Liver (tissue), 8 donors: ENCODE measurements at regions not wholly inside any gene's neighbourhood (a gene's known extent, or its start where the extent isn't known, plus 50 kb on each side); places are given as distances from the start of the nearest gene placed in this dataset.

Experiments
- DNase-seq: peaks from one replicate; pipeline ENCODE4 v3.0.0-alpha.2; 2017; ENCODE audit warnings: low spot score
- H3K27ac ChIP-seq, 2 donors: one replicate each; pipeline ENCODE4 v1.7.0; 2013; ENCODE audit warnings: inconsistent platforms in 2 of 2, low read length in 2 of 2, control low read depth in 1 of 2, low read depth in 1 of 2, mild to moderate bottlenecking in 1 of 2
- H3K27me3 ChIP-seq, 4 donors: one replicate each; pipeline versions ENCODE4 v1.6.1 to v1.7.0; 2013; ENCODE audit warnings: low read length in 3 of 4, inconsistent platforms in 1 of 4, mild to moderate bottlenecking in 1 of 4, moderate library complexity in 1 of 4; ENCODE audit not compliant: control insufficient read depth in 4 of 4, insufficient read depth in 4 of 4
- H3K36me3 ChIP-seq, 4 donors: one replicate each; pipeline versions ENCODE4 v1.6.1 to v1.7.0; 2013; ENCODE audit warnings: low read length in 3 of 4, mild to moderate bottlenecking in 3 of 4, low read depth in 1 of 4, moderate library complexity in 1 of 4; ENCODE audit not compliant: control insufficient read depth in 4 of 4, insufficient read depth in 3 of 4
- H3K4me1 ChIP-seq, 4 donors: one replicate each; pipeline versions ENCODE4 v1.6.1 to v1.7.0; 2013; ENCODE audit warnings: low read length in 3 of 4, mild to moderate bottlenecking in 3 of 4, moderate library complexity in 1 of 4; ENCODE audit not compliant: control insufficient read depth in 4 of 4, insufficient read depth in 4 of 4
- H3K4me3 ChIP-seq, 3 donors: one replicate each; pipeline versions ENCODE4 v1.6.1 to v1.7.0; 2013; ENCODE audit warnings: low read length in 3 of 3, control low read depth in 1 of 3, low read depth in 1 of 3, mild to moderate bottlenecking in 1 of 3
- H3K9ac ChIP-seq, 2 donors: one replicate each; pipeline ENCODE4 v1.7.0; 2013; ENCODE audit warnings: low read length in 2 of 2, mild to moderate bottlenecking in 2 of 2, moderate library complexity in 2 of 2, control low read depth in 1 of 2, low read depth in 1 of 2
- H3K9me3 ChIP-seq, 4 donors: one replicate each; pipeline versions ENCODE4 v1.6.1 to v1.7.0; 2013; ENCODE audit warnings: low read length in 3 of 4; ENCODE audit not compliant: control insufficient read depth in 4 of 4
- ATF3 ChIP-seq: IDR thresholded peaks from 2 replicates; pipeline ENCODE4 v1.6.1; 2016; ENCODE audit warnings: antibody characterized with exemption
- EGR1 ChIP-seq, 2 donors: IDR thresholded peaks; 2 replicates each; pipeline ENCODE4 v1.6.1; 2016 to 2018; ENCODE audit warnings: antibody characterized with exemption in 2 of 2, low read depth in 2 of 2
- FOXA1 ChIP-seq: IDR thresholded peaks from 2 replicates; pipeline ENCODE4 v1.6.1; 2016; ENCODE audit warnings: antibody characterized with exemption
- FOXA2 ChIP-seq: IDR thresholded peaks from 2 replicates; pipeline ENCODE4 v1.6.1; 2016; ENCODE audit warnings: antibody characterized with exemption
- GABPA ChIP-seq, 2 donors: IDR thresholded peaks in 1 of 2; conservative IDR thresholded peaks in 1 of 2; 2 replicates each; pipeline ENCODE4 v1.6.1; 2016; ENCODE audit warnings: antibody characterized with exemption in 2 of 2, mild to moderate bottlenecking in 1 of 2, moderate library complexity in 1 of 2
- HNF4A ChIP-seq, 2 donors: conservative IDR thresholded peaks; 2 replicates each; pipeline ENCODE4 v1.6.1; 2016; ENCODE audit warnings: antibody characterized with exemption in 2 of 2, mild to moderate bottlenecking in 2 of 2
- HNF4G ChIP-seq: IDR thresholded peaks from 2 replicates; pipeline ENCODE4 v1.6.1; 2016; ENCODE audit warnings: antibody characterized with exemption
- JUND ChIP-seq, 2 donors: IDR thresholded peaks; 2 replicates each; pipeline ENCODE4 v1.6.1; 2016; ENCODE audit warnings: antibody characterized with exemption in 2 of 2
- MAX ChIP-seq: IDR thresholded peaks from 2 replicates; pipeline ENCODE4 v1.6.1; 2016; ENCODE audit warnings: antibody characterized with exemption
- NR2F2 ChIP-seq: IDR thresholded peaks from 2 replicates; pipeline ENCODE4 v1.6.1; 2016; ENCODE audit warnings: antibody characterized with exemption
- RAD21 ChIP-seq, 2 donors: IDR thresholded peaks; 2 replicates each; pipeline ENCODE4 v1.6.1; 2016; ENCODE audit warnings: antibody characterized with exemption in 2 of 2, mild to moderate bottlenecking in 2 of 2
- REST ChIP-seq: IDR thresholded peaks from 2 replicates; pipeline ENCODE4 v1.6.1; 2016; ENCODE audit warnings: antibody characterized with exemption, mild to moderate bottlenecking
- RXRA ChIP-seq, 2 donors: IDR thresholded peaks; 2 replicates each; pipeline ENCODE4 v1.6.1; 2017 to 2018; ENCODE audit warnings: antibody characterized with exemption in 2 of 2, mild to moderate bottlenecking in 1 of 2
- SP1 ChIP-seq: IDR thresholded peaks from 2 replicates; pipeline ENCODE4 v1.6.1; 2018; ENCODE audit warnings: antibody characterized with exemption, mild to moderate bottlenecking
- TAF1 ChIP-seq: conservative IDR thresholded peaks from 2 replicates; pipeline ENCODE4 v1.6.1; 2016; ENCODE audit warnings: antibody characterized with exemption, mild to moderate bottlenecking
- WGBS: extraction: QIAGEN DNeasy Blood & Tissue Kit; methylation state at CpG from one replicate; pipeline ENCODE4 v1.1.7; 2013; 5-methylcytosine and 5-hydroxymethylcytosine counted together
- TF ChIP-seq, protein P1 (sequence below): fragments of 150-350 bp; IDR thresholded peaks from 2 replicates; pipeline ENCODE4 v1.5.1; 2017; ENCODE audit warnings: improper control_type of control experiment, low read depth, low read length; ENCODE audit not compliant: missing input control
- TF ChIP-seq, protein P2 (sequence below): IDR thresholded peaks from 2 replicates; pipeline ENCODE4 v1.6.1; 2016; ENCODE audit warnings: antibody characterized with exemption
- donor health status: healthy.
- donor health status: healthy.
- donor health status: healthy.
- donor health status: healthy.
- donor health status: healthy.

DNA sequence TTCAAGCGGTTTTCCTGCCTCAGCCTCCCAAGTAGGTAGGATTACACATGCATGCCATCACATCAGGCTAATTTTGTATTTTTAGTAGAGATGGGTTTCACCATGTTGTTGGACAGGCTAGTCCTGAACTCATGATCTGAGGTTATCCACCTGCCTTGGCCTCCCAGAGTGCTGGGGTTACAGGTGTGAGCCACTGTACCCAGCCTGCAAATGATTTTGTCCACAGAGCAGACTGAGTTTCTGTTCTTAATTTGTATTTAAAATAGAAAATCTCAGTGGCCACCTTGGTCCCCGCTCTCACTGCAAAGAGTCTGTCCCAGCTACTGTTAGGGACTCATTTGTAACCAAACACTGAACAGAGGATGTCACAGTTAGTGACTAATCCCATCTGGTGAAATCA is 415.7 kb upstream of the RBFOX1 start:
- WGBS: 78% methylated on average over 2 of the region's 2 CpGs
- no peak for DNase-seq
- H3K27ac ChIP-seq: no peak overlapping the region
- H3K9ac ChIP-seq: no peak overlapping the region
- no peaks in the 10 kb centered on the region for H3K36me3 ChIP-seq
- no peak for TF ChIP-seq REST
- no peak for TF ChIP-seq FOXA2
- no peak for TF ChIP-seq HNF4G
- TF ChIP-seq, protein P1, sequence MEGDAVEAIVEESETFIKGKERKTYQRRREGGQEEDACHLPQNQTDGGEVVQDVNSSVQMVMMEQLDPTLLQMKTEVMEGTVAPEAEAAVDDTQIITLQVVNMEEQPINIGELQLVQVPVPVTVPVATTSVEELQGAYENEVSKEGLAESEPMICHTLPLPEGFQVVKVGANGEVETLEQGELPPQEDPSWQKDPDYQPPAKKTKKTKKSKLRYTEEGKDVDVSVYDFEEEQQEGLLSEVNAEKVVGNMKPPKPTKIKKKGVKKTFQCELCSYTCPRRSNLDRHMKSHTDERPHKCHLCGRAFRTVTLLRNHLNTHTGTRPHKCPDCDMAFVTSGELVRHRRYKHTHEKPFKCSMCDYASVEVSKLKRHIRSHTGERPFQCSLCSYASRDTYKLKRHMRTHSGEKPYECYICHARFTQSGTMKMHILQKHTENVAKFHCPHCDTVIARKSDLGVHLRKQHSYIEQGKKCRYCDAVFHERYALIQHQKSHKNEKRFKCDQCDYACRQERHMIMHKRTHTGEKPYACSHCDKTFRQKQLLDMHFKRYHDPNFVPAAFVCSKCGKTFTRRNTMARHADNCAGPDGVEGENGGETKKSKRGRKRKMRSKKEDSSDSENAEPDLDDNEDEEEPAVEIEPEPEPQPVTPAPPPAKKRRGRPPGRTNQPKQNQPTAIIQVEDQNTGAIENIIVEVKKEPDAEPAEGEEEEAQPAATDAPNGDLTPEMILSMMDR: no peak
- TF ChIP-seq JUND (IDR thresholded peaks at IDR 0.05): no peak
- no peak for TF ChIP-seq RXRA (IDR thresholded peaks at IDR 0.05)
- no peak for TF ChIP-seq RAD21 (IDR thresholded peaks at IDR 0.05)
- no peak for TF ChIP-seq GABPA (IDR thresholded peaks at IDR 0.05 in 1 of 2, conservative IDR thresholded peaks at IDR 0.05 in 1 of 2)
- TF ChIP-seq ATF3: no peak
- TF ChIP-seq EGR1 (IDR thresholded peaks at IDR 0.05; ENCODE audit: low read depth in 2 of 2): no peak
- no peak for TF ChIP-seq FOXA1
- TF ChIP-seq MAX: no peak
- TF ChIP-seq SP1: no peak
- H3K4me1 ChIP-seq: no peaks in the 10 kb centered on the region
- no peaks in the 10 kb centered on the region for H3K9me3 ChIP-seq
- H3K4me3 ChIP-seq: no peak overlapping the region
- H3K27me3 ChIP-seq: peaks cover 0 to 3% (median 0%) of the 10 kb centered on the region in 4 donors

GRCh38 chr16:6913566-6913965 is 419.1 kb upstream of the RBFOX1 start:
- H3K9me3 ChIP-seq: no peaks in the 10 kb centered on the region
- H3K27ac ChIP-seq: no peak overlapping the region
- DNase-seq: no peak
- no peaks in the 10 kb centered on the region for H3K36me3 ChIP-seq
- peaks cover 0 to 5% (median 0%) of the 10 kb centered on the region in 4 donors for H3K27me3 ChIP-seq
- no peak overlapping the region for H3K4me3 ChIP-seq
- no peak overlapping the region for H3K9ac ChIP-seq
- WGBS: 81% methylated on average over 5 of the region's 5 CpGs
- no peaks in the 10 kb centered on the region for H3K4me1 ChIP-seq
- TF ChIP-seq HNF4A (conservative IDR thresholded peaks at IDR 0.05) (no peak), SP1 (no peak), NR2F2 (no peak), REST (no peak), GABPA (IDR thresholded peaks at IDR 0.05 in 1 of 2, conservative IDR thresholded peaks at IDR 0.05 in 1 of 2) (no peak), EGR1 (IDR thresholded peaks at IDR 0.05; ENCODE audit: low read depth in 2 of 2) (no peak), JUND (IDR thresholded peaks at IDR 0.05) (no peak), RAD21 (IDR thresholded peaks at IDR 0.05) (no peak), RXRA (IDR thresholded peaks at IDR 0.05) (no peak), HNF4G (no peak), TAF1 (no peak), MAX (no peak), ATF3 (no peak)
- TF ChIP-seq, protein P1: no peak
- TF ChIP-seq, protein P2, sequence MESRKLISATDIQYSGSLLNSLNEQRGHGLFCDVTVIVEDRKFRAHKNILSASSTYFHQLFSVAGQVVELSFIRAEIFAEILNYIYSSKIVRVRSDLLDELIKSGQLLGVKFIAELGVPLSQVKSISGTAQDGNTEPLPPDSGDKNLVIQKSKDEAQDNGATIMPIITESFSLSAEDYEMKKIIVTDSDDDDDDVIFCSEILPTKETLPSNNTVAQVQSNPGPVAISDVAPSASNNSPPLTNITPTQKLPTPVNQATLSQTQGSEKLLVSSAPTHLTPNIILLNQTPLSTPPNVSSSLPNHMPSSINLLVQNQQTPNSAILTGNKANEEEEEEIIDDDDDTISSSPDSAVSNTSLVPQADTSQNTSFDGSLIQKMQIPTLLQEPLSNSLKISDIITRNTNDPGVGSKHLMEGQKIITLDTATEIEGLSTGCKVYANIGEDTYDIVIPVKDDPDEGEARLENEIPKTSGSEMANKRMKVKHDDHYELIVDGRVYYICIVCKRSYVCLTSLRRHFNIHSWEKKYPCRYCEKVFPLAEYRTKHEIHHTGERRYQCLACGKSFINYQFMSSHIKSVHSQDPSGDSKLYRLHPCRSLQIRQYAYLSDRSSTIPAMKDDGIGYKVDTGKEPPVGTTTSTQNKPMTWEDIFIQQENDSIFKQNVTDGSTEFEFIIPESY: no peak
